A673 (cell line): ENCODE measurements at regions not wholly inside any gene's neighbourhood (a gene's known extent, or its start where the extent isn't known, plus 50 kb on each side); places are given as distances from the start of the nearest gene placed in this dataset.

Source experiments
- BruUV-seq: library from RNA; stranded (reverse); fragments of 400-500 nt; replicated peaks from 2 replicates; lab custom pipeline; 2021; lab: Mats Ljungman, UMichigan
- CTCF ChIA-PET: fragments of 300-600 bp; sonication (Branson Sonifier 250); formaldehyde crosslinking; loops from one replicate; lab custom pipeline; 2022; ENCODE audit warnings: antibody characterized with exemption; lab: Charles Lee
- POLR2A ChIA-PET: fragments of 300-600 bp; sonication (Branson Sonifier 250); formaldehyde crosslinking; loops from one replicate; lab custom pipeline; 2022; ENCODE audit warnings: antibody characterized with exemption; ENCODE audit not compliant: low non-redundant PET; lab: Charles Lee
- DNase-seq: peaks from one replicate; pipeline ENCODE4 v3.0.0-alpha.2; 2015; ENCODE audit warnings: low spot score
- H3K27ac ChIP-seq: fragments of 200-600 bp; sonication (generic); 2 replicates; pipeline ENCODE4 v1.5.1; 2016; ENCODE audit warnings: mixed run types, low read depth, mild to moderate bottlenecking, mixed read lengths, antibody characterized with exemption, low read length; ENCODE audit not compliant: poor library complexity, severe bottlenecking
- H3K27me3 ChIP-seq: fragments of 200-600 bp; sonication (generic); replicated peaks from 2 replicates; pipeline ENCODE4 v1.6.1; 2017; ENCODE audit warnings: mixed run types, low read depth, mild to moderate bottlenecking, mixed read lengths, antibody characterized with exemption, low read length; ENCODE audit not compliant: insufficient read depth, poor library complexity
- H3K36me3 ChIP-seq: fragments of 200-600 bp; sonication (generic); 2 replicates; pipeline ENCODE4 v1.6.1; 2016; ENCODE audit warnings: mixed run types, mild to moderate bottlenecking, mixed read lengths, antibody characterized with exemption, low read length; ENCODE audit not compliant: insufficient read depth, poor library complexity, severe bottlenecking
- H3K4me1 ChIP-seq: fragments of 200-600 bp; sonication (generic); 2 replicates; pipeline ENCODE4 v1.6.1; 2017; ENCODE audit warnings: mixed run types, mild to moderate bottlenecking, mixed read lengths, antibody characterized with exemption, low read length; ENCODE audit not compliant: insufficient read depth, poor library complexity, severe bottlenecking
- H3K4me3 ChIP-seq: fragments of 200-600 bp; sonication (generic); 2 replicates; pipeline ENCODE4 v1.5.1; 2016; ENCODE audit warnings: low read depth, mixed run types, mild to moderate bottlenecking, mixed read lengths, low read length; ENCODE audit not compliant: poor library complexity, severe bottlenecking
- H3K9me3 ChIP-seq: fragments of 200-600 bp; sonication (generic); 2 replicates; pipeline ENCODE4 v1.6.1; 2016; ENCODE audit warnings: mixed run types, low read depth, mild to moderate bottlenecking, mixed read lengths, antibody characterized with exemption, low read length; ENCODE audit not compliant: poor library complexity, severe bottlenecking
- CTCF ChIP-seq: fragments of 300-800, 200-600 bp; sonication (generic); conservative IDR thresholded peaks from 2 replicates; pipeline ENCODE4 v1.5.1; 2017; ENCODE audit warnings: low read depth, mild to moderate bottlenecking, antibody characterized with exemption, low read length, moderate library complexity, mixed read lengths
- EZH2 ChIP-seq: fragments of 200-600 bp; sonication (generic); IDR thresholded peaks from 2 replicates; pipeline ENCODE4 v1.6.1; 2017; ENCODE audit warnings: borderline replicate concordance, low read depth, mild to moderate bottlenecking, mixed read lengths, antibody characterized with exemption, low read length; ENCODE audit not compliant: poor library complexity, severe bottlenecking
- intact Hi-C: fragments of 100-400 bp; cut with micrococcal nuclease; formaldehyde crosslinking; loops from one replicate; pipeline ENCODE4 v1.10.0; 2022; ENCODE audit not compliant: unreplicated experiment

GRCh38 chr15:35720019-35720418 is 174.1 kb upstream of the DPH6 start:
- BruUV-seq = no TSS peak
- intact Hi-C loops = no loop called here
- CTCF ChIA-PET = no interaction called here

GRCh38 chr15:35720984-35721383 is 175.0 kb upstream of the DPH6 start:
- Histone ChIP-seq H3K27me3 (no peaks in the 10 kb centered on the region), H3K36me3 (no peaks in the 10 kb centered on the region), H3K4me1 (peaks cover 21% of the 10 kb centered on the region), H3K27ac (no peak overlapping the region), H3K9me3 (no peaks in the 10 kb centered on the region), H3K4me3 (no peak overlapping the region)
- no TSS peak for BruUV-seq
- intact Hi-C loops = no loop called here
- no peak for TF ChIP-seq EZH2
- no peak for TF ChIP-seq CTCF
- POLR2A ChIA-PET = no interaction called here
- DNase-seq = no peak
- CTCF ChIA-PET = no interaction called here

More at GRCh38 chr15:35720019-35720418, 174.1 kb upstream of the DPH6 start:
- Histone ChIP-seq H3K9me3 (no peaks in the 10 kb centered on the region), H3K27me3 (no peaks in the 10 kb centered on the region), H3K4me1 (peaks cover 21% of the 10 kb centered on the region), H3K4me3 (no peak overlapping the region), H3K36me3 (no peaks in the 10 kb centered on the region), H3K27ac (no peak overlapping the region)
- POLR2A ChIA-PET = no interaction called here
- no peak for TF ChIP-seq CTCF
- DNase-seq = no peak

GRCh38 chr15:35721751-35722150 is 175.8 kb upstream of the DPH6 start:
- ChIA-PET POLR2A (interaction anchor here (0.7 kb wide), 1 partner anchor 175 kb away, joined by 5 read pairs; no protein-coding TSS in a partner anchor), CTCF (no interaction called here)
- DNase-seq = no peak
- Histone ChIP-seq H3K4me1 (peaks cover 21% of the 10 kb centered on the region), H3K9me3 (no peaks in the 10 kb centered on the region), H3K27ac (no peak overlapping the region), H3K4me3 (no peak overlapping the region), H3K36me3 (no peaks in the 10 kb centered on the region), H3K27me3 (no peaks in the 10 kb centered on the region)
- no TSS peak for BruUV-seq
- TF ChIP-seq CTCF = no peak
- TF ChIP-seq EZH2 = no peak
- intact Hi-C loops = no loop called here
